ENCODE measurements at regions not wholly inside any gene's neighbourhood (a gene's known extent, or its start where the extent isn't known, plus 50 kb on each side); places are given as distances from the start of the nearest gene placed in this dataset.

DNA sequence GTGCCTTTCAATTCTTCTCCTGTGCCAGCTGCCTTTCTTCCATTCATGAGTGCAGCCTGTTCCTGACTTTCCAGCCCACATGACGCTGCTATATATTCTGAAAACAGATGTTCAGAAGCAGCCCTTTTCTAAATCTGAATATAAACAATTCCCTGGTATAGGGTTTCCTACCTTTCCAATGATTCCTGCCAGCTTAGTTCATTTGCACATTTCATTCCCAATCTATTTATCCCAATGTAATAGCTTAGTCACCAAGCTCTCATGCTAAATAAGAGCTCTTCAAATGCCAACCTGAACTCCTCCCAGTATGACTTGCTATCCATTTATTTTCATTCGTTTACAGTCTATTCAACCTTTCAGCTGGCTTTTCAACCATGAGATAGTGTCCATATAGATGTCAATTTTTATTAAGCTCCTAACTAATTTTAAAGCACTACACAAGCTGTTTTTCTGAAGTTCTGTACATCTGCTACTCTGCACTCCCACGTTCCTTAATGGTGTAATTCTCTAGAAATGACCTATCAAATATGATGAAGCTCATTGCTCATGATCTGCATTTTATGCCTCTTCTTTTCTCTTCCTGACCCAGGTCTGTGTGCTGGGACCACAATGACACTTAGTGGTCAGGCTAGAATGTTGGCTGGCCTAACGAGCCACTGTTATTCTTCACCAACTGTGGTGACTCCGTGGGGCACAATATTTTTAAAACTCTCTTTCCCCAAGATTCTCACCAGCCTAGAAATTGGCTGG, 605.0 kb upstream of the TBL1XR1 start:
- intact Hi-C loops (cut with micrococcal nuclease), result no loop called here
- H3K27me3 Mint-ChIP-seq (ENCODE audit: insufficient read depth, unreplicated experiment), result no peaks in the 10 kb centered on the region
- TF ChIP-seq CTCF (IDR thresholded peaks at IDR 0.05; ENCODE audit: unreplicated experiment), result no peak
- peaks cover 10% of the 10 kb centered on the region for H3K36me3 Mint-ChIP-seq (ENCODE audit: insufficient read depth, unreplicated experiment)
- peak overlapping the region; percentile 61 for H3K27ac Mint-ChIP-seq (ENCODE audit: low read depth, unreplicated experiment)
- BruUV-seq (replicated peaks), result no TSS peak
- peak; percentile 51 for DNase-seq (ENCODE audit: unreplicated experiment)
- no peak overlapping the region for H3K4me3 Mint-ChIP-seq (ENCODE audit: unreplicated experiment)
- peaks cover 31% of the 10 kb centered on the region for H3K4me1 Mint-ChIP-seq (ENCODE audit: insufficient read depth, unreplicated experiment)
- H3K9me3 Mint-ChIP-seq (ENCODE audit: unreplicated experiment), result peaks cover 5% of the 10 kb centered on the region
- CTCF ChIA-PET, result interaction anchor here (0.6 to 1.3 kb wide), 3 partner anchors 8 to 497 kb away, joined by 3 to 4 read pairs (median 3); no protein-coding TSS in a partner anchor
- POLR2A ChIA-PET, result interaction anchor here (0.6 to 1.5 kb wide), 6 partner anchors 10 to 692 kb away, joined by 3 to 5 read pairs (median 4); no protein-coding TSS in a partner anchor

- DNase-seq (ENCODE audit: unreplicated experiment), result no peak
- Mint-ChIP-seq H3K4me3 (ENCODE audit: unreplicated experiment) (no peak overlapping the region), H3K36me3 (ENCODE audit: insufficient read depth, unreplicated experiment) (peaks cover 10% of the 10 kb centered on the region), H3K27ac (ENCODE audit: low read depth, unreplicated experiment) (peak overlapping the region; percentile 67), H3K27me3 (ENCODE audit: insufficient read depth, unreplicated experiment) (no peaks in the 10 kb centered on the region), H3K9me3 (ENCODE audit: unreplicated experiment) (peaks cover 5% of the 10 kb centered on the region), H3K4me1 (ENCODE audit: insufficient read depth, unreplicated experiment) (peaks cover 35% of the 10 kb centered on the region)
- TF ChIP-seq CTCF (IDR thresholded peaks at IDR 0.05; ENCODE audit: unreplicated experiment), result no peak
- CTCF ChIA-PET, result interaction anchor here (0.7 to 0.8 kb wide), 2 partner anchors 519 to 588 kb away, joined by 3 read pairs; no protein-coding TSS in a partner anchor
- BruUV-seq (replicated peaks), result no TSS peak
- intact Hi-C loops (cut with micrococcal nuclease), result no loop called here
- POLR2A ChIA-PET, result interaction anchor here (0.9 to 1.7 kb wide), 2 partner anchors 9 to 21 kb away, joined by 4 to 6 read pairs; no protein-coding TSS in a partner anchor
Measured at GRCh38 chr3:177803500-177803899, 606.2 kb upstream of the TBL1XR1 start.

DNA sequence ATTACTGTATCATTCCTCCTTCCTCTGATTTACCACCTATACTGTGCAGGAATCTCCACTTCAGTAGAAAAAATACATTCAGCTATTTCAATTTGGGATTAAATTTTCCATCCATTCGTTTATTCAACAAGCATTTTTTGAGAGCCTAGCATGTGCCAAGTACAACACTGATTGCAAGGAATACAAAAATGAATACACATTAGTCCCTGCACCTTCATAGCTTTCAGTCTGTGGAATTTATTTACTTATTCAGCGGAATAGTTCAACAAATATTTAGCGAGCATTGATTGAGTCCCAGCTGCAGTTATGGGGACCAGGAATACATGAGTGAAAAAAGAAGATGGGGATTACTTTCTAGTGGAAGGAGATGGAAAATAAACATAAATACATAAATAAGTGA, 606.8 kb upstream of the TBL1XR1 start:
- Mint-ChIP-seq H3K36me3 (ENCODE audit: insufficient read depth, unreplicated experiment) (peaks cover 10% of the 10 kb centered on the region), H3K27ac (ENCODE audit: low read depth, unreplicated experiment) (peak overlapping the region; percentile 67), H3K4me3 (ENCODE audit: unreplicated experiment) (no peak overlapping the region), H3K27me3 (ENCODE audit: insufficient read depth, unreplicated experiment) (no peaks in the 10 kb centered on the region), H3K4me1 (ENCODE audit: insufficient read depth, unreplicated experiment) (peaks cover 35% of the 10 kb centered on the region), H3K9me3 (ENCODE audit: unreplicated experiment) (peaks cover 5% of the 10 kb centered on the region)
- intact Hi-C loops (cut with micrococcal nuclease), result no loop called here
- TF ChIP-seq CTCF (IDR thresholded peaks at IDR 0.05; ENCODE audit: unreplicated experiment), result no peak
- DNase-seq (ENCODE audit: unreplicated experiment), result no peak
- no TSS peak for BruUV-seq (replicated peaks)
- ChIA-PET CTCF (interaction anchor here (0.6 to 0.7 kb wide), 2 partner anchors 424 to 518 kb away, joined by 3 read pairs; no protein-coding TSS in a partner anchor), POLR2A (interaction anchor here (1.7 kb wide), 1 partner anchor 20 kb away, joined by 6 read pairs; no protein-coding TSS in a partner anchor)

- no peak for TF ChIP-seq CTCF (IDR thresholded peaks at IDR 0.05; ENCODE audit: unreplicated experiment)
- CTCF ChIA-PET, result interaction anchor here (0.6 kb wide), 1 partner anchor 425 kb away, joined by 3 read pairs; no protein-coding TSS in a partner anchor
- H3K4me1 Mint-ChIP-seq (ENCODE audit: insufficient read depth, unreplicated experiment), result peaks cover 37% of the 10 kb centered on the region
Measured at GRCh38 chr3:177804646-177805045, 607.4 kb upstream of the TBL1XR1 start.

More at GRCh38 chr3:177804646-177805045, 607.4 kb upstream of the TBL1XR1 start:
- intact Hi-C loops (cut with micrococcal nuclease), result no loop called here
- BruUV-seq (replicated peaks), result no TSS peak
- Mint-ChIP-seq H3K27ac (ENCODE audit: low read depth, unreplicated experiment) (peak overlapping the region; percentile 67), H3K9me3 (ENCODE audit: unreplicated experiment) (peaks cover 5% of the 10 kb centered on the region), H3K4me3 (ENCODE audit: unreplicated experiment) (no peak overlapping the region), H3K36me3 (ENCODE audit: insufficient read depth, unreplicated experiment) (peaks cover 10% of the 10 kb centered on the region), H3K27me3 (ENCODE audit: insufficient read depth, unreplicated experiment) (no peaks in the 10 kb centered on the region)
- POLR2A ChIA-PET, result no interaction called here
- no peak for DNase-seq (ENCODE audit: unreplicated experiment)
